ENCODE measurements at regions not wholly inside any gene's neighbourhood (a gene's known extent, or its start where the extent isn't known, plus 50 kb on each side); places are given as distances from the start of the nearest gene placed in this dataset.

DNA sequence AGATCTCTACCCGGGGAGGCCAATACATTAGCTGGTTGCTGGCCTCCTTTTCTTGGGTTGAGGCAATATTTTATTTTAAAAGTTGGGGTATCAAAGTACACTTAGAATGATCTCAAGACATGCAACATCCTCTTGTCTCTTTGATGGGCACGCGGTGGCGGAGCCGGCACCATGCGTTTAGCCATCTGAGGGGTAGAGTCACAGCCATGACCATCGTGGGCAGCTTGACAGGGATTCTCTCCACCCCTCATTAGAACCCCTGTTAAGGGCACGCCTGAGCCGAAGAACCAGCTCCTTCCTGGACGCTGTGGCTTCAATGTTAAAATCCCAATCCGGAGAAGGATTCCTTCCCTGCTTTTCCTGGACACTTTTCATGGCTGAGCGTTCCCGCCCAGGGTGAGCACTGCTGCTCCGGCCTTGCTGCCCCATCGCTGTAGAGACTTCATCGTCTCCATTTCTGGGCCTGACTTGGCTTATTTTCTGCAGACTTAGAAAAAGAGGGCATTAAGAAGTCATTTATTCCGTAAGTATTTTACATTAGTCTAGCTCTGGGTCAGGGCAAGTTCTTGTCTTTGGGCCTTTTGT is 142.7 kb upstream of the CDH4 start:
- no peaks in the 10 kb centered on the region for H3K27me3 ChIP-seq (ENCODE audit: low read length)
- no peak overlapping the region for H3K4me2 ChIP-seq (ENCODE audit: low read depth, low read length, poor library complexity, severe bottlenecking)
- no peaks in the 10 kb centered on the region for H3K4me1 ChIP-seq (ENCODE audit: low read length)
- no peaks in the 10 kb centered on the region for H3K9me3 ChIP-seq (ENCODE audit: low read length)
- H3K27ac ChIP-seq (ENCODE audit: low read length), result no peak overlapping the region
- no peaks in the 10 kb centered on the region for H3K9me2 ChIP-seq (replicated peaks; ENCODE audit: insufficient read depth, low read length)
- H3K79me2 ChIP-seq (ENCODE audit: low read length), result no peaks in the 10 kb centered on the region
- no peak overlapping the region for H3K9ac ChIP-seq (ENCODE audit: low read length)
- no peak overlapping the region for H3K4me3 ChIP-seq (ENCODE audit: low read length)
- no peak for DNase-seq
- H2AFZ ChIP-seq (ENCODE audit: low read length), result no peak overlapping the region
- H4K20me1 ChIP-seq (ENCODE audit: insufficient read depth, low read depth, low read length), result 0 out of 2 replicates have a peak, but pooled peaks cover 3% of the 10 kb centered on the region
- H3K36me3 ChIP-seq (ENCODE audit: insufficient read depth, low read length), result no peaks in the 10 kb centered on the region

DNA sequence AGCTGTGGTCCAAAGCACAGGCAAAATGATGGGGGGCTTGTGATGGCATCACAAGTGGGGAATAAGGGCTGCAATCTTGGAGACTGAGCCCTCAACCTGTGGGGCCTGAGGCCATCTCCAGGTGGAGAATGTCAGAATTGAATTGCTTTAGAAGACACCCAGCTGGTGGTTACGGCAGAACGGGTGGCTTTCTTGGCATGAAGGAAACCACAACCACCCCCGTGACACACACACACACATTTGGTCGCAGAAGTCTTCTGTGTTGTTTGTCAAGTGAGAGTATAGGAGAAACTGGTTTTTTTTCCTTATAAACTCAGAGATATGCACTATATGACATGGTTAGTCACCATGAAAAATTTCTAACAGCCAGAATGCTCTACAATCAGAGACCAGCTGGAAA is 139.5 kb upstream of the CDH4 start:
- Histone ChIP-seq H3K4me3 (ENCODE audit: low read length) (no peak overlapping the region), H2AFZ (ENCODE audit: low read length) (no peak overlapping the region), H3K4me2 (ENCODE audit: low read depth, low read length, poor library complexity, severe bottlenecking) (no peak overlapping the region), H3K36me3 (ENCODE audit: insufficient read depth, low read length) (no peaks in the 10 kb centered on the region), H3K27ac (ENCODE audit: low read length) (no peak overlapping the region), H3K9me2 (replicated peaks; ENCODE audit: insufficient read depth, low read length) (no peaks in the 10 kb centered on the region), H4K20me1 (ENCODE audit: insufficient read depth, low read depth, low read length) (0 out of 2 replicates have a peak, but pooled peaks cover 3% of the 10 kb centered on the region), H3K79me2 (ENCODE audit: low read length) (no peaks in the 10 kb centered on the region), H3K4me1 (ENCODE audit: low read length) (no peaks in the 10 kb centered on the region), H3K9ac (ENCODE audit: low read length) (no peak overlapping the region), H3K27me3 (ENCODE audit: low read length) (no peaks in the 10 kb centered on the region), H3K9me3 (ENCODE audit: low read length) (no peaks in the 10 kb centered on the region)
- no peak for DNase-seq

DNA sequence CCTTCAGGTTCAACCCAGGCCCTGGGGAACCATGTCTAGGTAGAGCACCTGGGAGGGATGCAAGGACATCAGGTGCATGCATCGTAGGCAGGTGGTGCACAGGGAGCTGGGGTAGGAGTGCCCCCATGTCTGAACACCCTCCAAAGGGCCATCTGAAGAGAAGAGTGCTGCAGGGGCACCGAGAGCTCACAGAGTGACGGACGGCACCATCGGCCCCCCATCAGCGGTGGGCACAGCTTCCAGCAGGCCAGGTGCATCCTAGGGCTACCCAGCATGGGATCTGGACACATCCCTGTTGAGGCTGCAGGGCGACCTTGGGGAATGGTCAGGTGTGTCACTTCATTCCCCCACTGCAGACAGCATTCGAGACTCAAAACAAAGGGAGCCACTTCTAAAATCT is 138.3 kb upstream of the CDH4 start:
- Histone ChIP-seq H3K9ac (ENCODE audit: low read length) (no peak overlapping the region), H3K27ac (ENCODE audit: low read length) (no peak overlapping the region), H3K36me3 (ENCODE audit: insufficient read depth, low read length) (no peaks in the 10 kb centered on the region), H4K20me1 (ENCODE audit: insufficient read depth, low read depth, low read length) (no peaks in the 10 kb centered on the region), H3K9me3 (ENCODE audit: low read length) (no peaks in the 10 kb centered on the region), H3K27me3 (ENCODE audit: low read length) (no peaks in the 10 kb centered on the region), H3K9me2 (replicated peaks; ENCODE audit: insufficient read depth, low read length) (no peaks in the 10 kb centered on the region), H2AFZ (ENCODE audit: low read length) (no peak overlapping the region), H3K4me2 (ENCODE audit: low read depth, low read length, poor library complexity, severe bottlenecking) (no peak overlapping the region), H3K79me2 (ENCODE audit: low read length) (no peaks in the 10 kb centered on the region), H3K4me1 (ENCODE audit: low read length) (no peaks in the 10 kb centered on the region), H3K4me3 (ENCODE audit: low read length) (no peak overlapping the region)
- DNase-seq, result no peak

DNA sequence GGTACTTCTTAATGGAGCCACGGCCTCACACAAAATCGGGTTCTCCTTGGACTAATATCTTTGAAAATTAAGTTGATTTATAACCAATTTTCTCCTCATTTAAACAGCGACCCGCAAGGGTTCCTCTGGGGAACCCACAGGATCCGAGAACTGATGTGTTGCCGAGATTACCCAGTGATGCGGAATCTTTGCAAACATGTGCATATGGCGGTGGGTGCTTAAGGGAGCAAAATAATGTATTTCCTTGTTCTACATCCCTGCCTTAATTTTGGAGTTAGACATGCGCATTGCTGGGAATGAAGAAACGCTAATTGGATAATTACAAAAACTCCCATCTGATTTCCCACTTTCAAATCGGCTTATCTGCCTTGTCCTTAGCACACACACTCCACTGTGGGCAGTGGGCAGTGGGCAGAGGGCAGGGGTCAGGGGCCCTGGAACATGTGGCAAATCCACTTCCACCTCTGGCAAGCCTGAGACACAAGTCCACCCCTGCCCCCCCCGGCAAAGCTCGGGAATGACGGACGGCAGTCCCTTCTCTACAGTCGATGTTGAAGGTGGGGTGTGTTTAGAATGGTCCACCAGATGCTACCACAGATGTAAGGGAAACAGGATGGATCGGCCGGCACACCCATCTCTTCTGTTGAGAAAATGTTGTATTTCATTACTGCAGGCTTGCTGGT is 137.4 kb upstream of the CDH4 start:
- DNase-seq, result no peak
- no peaks in the 10 kb centered on the region for H3K9me2 ChIP-seq (replicated peaks; ENCODE audit: insufficient read depth, low read length)
- no peak overlapping the region for H3K4me3 ChIP-seq (ENCODE audit: low read length)

DNA sequence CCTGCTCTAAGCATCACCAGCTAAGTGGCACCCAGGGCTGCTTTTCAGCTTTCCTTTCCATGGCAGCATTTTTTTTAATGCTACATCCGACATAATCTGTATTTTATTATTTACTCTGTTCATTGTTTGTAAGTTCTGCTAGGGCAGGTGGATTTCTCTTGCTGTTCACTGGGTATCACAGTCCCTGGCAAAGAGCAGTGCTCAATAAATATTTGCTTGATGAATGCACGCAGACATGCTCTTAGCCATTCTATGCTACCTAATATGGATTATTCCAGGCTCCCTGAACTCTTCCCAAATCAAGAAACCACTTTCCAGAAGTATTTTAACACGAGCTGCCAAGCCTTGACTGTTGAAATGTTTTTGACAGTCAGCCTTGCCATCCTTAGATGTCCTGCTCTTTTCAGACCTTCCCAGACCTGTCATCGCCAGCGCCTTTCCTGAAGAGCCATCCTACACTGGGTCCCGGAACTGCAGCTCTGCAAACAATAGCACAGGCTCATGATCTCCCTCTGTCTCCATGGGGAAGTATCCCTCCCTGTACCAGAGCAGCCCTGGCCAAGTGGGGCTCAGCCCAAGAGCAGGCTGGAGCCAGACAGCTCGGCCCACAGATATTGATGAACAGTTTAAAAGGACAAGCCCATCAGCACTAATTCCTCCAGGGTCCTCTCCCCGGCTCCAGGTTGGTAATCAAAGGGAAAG is 136.5 kb upstream of the CDH4 start:
- H3K9me2 ChIP-seq (replicated peaks; ENCODE audit: insufficient read depth, low read length), result no peaks in the 10 kb centered on the region
- H3K9ac ChIP-seq (ENCODE audit: low read length), result no peak overlapping the region
- H3K79me2 ChIP-seq (ENCODE audit: low read length), result no peaks in the 10 kb centered on the region
- no peaks in the 10 kb centered on the region for H3K9me3 ChIP-seq (ENCODE audit: low read length)
- no peak for DNase-seq
- no peaks in the 10 kb centered on the region for H3K4me1 ChIP-seq (ENCODE audit: low read length)
- H3K4me3 ChIP-seq (ENCODE audit: low read length), result no peak overlapping the region
- no peaks in the 10 kb centered on the region for H3K36me3 ChIP-seq (ENCODE audit: insufficient read depth, low read length)
- H3K4me2 ChIP-seq (ENCODE audit: low read depth, low read length, poor library complexity, severe bottlenecking), result no peak overlapping the region
- no peak overlapping the region for H3K27ac ChIP-seq (ENCODE audit: low read length)
- no peaks in the 10 kb centered on the region for H3K27me3 ChIP-seq (ENCODE audit: low read length)
- H4K20me1 ChIP-seq (ENCODE audit: insufficient read depth, low read depth, low read length), result no peaks in the 10 kb centered on the region
- H2AFZ ChIP-seq (ENCODE audit: low read length), result no peak overlapping the region

More for the DNA sequence above, 137.4 kb upstream of the CDH4 start:
- H3K27me3 ChIP-seq (ENCODE audit: low read length), result no peaks in the 10 kb centered on the region
- no peaks in the 10 kb centered on the region for H3K9me3 ChIP-seq (ENCODE audit: low read length)
- H3K4me2 ChIP-seq (ENCODE audit: low read depth, low read length, poor library complexity, severe bottlenecking), result no peak overlapping the region
- H3K79me2 ChIP-seq (ENCODE audit: low read length), result no peaks in the 10 kb centered on the region
- no peak overlapping the region for H3K9ac ChIP-seq (ENCODE audit: low read length)
- H4K20me1 ChIP-seq (ENCODE audit: insufficient read depth, low read depth, low read length), result no peaks in the 10 kb centered on the region
- no peaks in the 10 kb centered on the region for H3K36me3 ChIP-seq (ENCODE audit: insufficient read depth, low read length)
- H3K27ac ChIP-seq (ENCODE audit: low read length), result no peak overlapping the region
- no peak overlapping the region for H2AFZ ChIP-seq (ENCODE audit: low read length)
- no peaks in the 10 kb centered on the region for H3K4me1 ChIP-seq (ENCODE audit: low read length)

DNA sequence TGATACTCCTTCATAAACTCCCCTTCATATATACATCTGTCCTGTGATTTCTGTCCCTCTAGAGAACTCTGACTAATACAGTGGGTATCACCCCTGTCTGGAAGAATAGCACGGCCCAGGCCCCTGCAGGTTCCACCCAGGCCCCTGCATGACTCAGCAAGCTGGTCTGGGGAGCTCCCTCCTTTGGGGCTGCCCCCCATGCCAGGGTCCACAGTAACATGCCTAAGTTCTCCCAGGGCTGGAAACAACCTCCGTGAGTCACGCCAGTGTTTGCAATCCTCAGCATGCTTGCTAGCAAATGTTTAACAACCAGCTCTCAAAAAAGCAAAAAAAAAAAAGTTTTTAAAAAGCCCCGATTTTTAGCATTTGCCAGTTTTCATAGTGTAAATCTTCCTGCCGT is 134.3 kb upstream of the CDH4 start:
- Histone ChIP-seq H3K9me2 (replicated peaks; ENCODE audit: insufficient read depth, low read length) (no peaks in the 10 kb centered on the region), H3K36me3 (ENCODE audit: insufficient read depth, low read length) (no peaks in the 10 kb centered on the region), H3K27ac (ENCODE audit: low read length) (no peak overlapping the region), H3K4me1 (ENCODE audit: low read length) (no peaks in the 10 kb centered on the region), H3K79me2 (ENCODE audit: low read length) (no peaks in the 10 kb centered on the region), H4K20me1 (ENCODE audit: insufficient read depth, low read depth, low read length) (no peaks in the 10 kb centered on the region), H3K27me3 (ENCODE audit: low read length) (no peaks in the 10 kb centered on the region), H3K9ac (ENCODE audit: low read length) (no peak overlapping the region), H2AFZ (ENCODE audit: low read length) (no peak overlapping the region), H3K4me3 (ENCODE audit: low read length) (no peak overlapping the region), H3K9me3 (ENCODE audit: low read length) (no peaks in the 10 kb centered on the region), H3K4me2 (ENCODE audit: low read depth, low read length, poor library complexity, severe bottlenecking) (no peak overlapping the region)
- no peak for DNase-seq

DNA sequence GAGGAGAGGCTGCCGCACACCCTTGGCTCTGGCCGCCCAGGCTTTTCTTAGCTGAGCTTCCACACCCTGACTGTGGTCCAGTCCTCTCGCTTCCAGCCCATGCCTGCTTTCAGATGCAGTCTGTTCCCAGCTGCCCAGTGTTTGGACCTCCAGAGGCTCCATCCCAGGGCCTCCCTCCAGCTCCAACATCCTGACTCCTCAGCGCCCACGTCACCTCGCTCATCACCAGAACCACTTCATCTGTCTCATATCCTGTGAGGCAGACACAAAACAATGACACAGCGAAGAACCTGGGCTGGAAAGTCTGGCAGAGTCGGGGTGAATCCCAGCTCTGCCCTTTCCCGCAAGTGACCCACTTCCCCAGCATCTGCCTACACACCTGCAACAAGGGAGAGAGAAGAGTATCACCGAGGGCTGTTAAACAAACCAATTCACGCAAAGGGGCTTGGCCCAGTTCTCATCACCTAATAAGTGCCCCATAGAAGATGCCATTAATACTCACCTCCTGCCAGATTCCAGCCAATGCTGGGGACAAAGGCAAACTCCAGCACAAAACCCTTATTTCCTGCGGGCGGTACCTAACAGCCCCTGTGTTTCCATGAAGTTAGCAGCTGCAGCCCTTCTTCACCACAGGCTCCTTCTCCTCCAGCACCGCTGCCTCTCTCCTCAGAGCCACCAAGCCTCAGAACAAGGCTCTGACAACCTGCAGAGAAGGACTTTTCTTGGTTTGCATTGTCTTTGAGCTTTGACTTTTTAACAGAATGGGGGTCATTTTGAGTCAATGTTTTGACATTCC is 133.4 kb upstream of the CDH4 start:
- H2AFZ ChIP-seq (ENCODE audit: low read length), result no peak overlapping the region
- H3K79me2 ChIP-seq (ENCODE audit: low read length), result no peaks in the 10 kb centered on the region
- H3K9me3 ChIP-seq (ENCODE audit: low read length), result no peaks in the 10 kb centered on the region
- no peaks in the 10 kb centered on the region for H3K36me3 ChIP-seq (ENCODE audit: insufficient read depth, low read length)
- H4K20me1 ChIP-seq (ENCODE audit: insufficient read depth, low read depth, low read length), result no peaks in the 10 kb centered on the region
- H3K9me2 ChIP-seq (replicated peaks; ENCODE audit: insufficient read depth, low read length), result no peaks in the 10 kb centered on the region
- H3K9ac ChIP-seq (ENCODE audit: low read length), result no peak overlapping the region
- H3K4me2 ChIP-seq (ENCODE audit: low read depth, low read length, poor library complexity, severe bottlenecking), result no peak overlapping the region
- H3K27me3 ChIP-seq (ENCODE audit: low read length), result no peaks in the 10 kb centered on the region
- no peaks in the 10 kb centered on the region for H3K4me1 ChIP-seq (ENCODE audit: low read length)
- DNase-seq, result no peak
- H3K27ac ChIP-seq (ENCODE audit: low read length), result no peak overlapping the region
- H3K4me3 ChIP-seq (ENCODE audit: low read length), result no peak overlapping the region

DNA sequence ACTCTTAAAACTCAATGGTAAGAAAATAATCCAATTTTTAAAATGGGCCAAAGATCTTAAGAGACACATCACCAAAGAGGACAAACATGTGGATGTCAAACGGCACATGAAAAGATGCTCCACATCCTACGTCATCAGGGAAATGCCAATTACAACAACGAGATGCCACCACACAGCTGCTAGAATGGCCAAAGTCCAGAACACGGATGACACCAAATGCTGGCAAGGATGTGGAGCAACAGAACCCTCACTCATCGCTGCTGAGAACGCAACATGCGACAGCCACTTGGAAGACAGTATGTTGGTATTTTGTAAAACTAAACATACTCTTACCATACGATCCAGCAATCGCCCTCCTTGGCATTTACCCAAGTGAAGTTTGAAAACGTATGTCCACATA is 132.8 kb upstream of the CDH4 start:
- Histone ChIP-seq H3K79me2 (ENCODE audit: low read length) (no peaks in the 10 kb centered on the region), H3K4me2 (ENCODE audit: low read depth, low read length, poor library complexity, severe bottlenecking) (no peak overlapping the region), H3K36me3 (ENCODE audit: insufficient read depth, low read length) (no peaks in the 10 kb centered on the region), H3K9me3 (ENCODE audit: low read length) (no peaks in the 10 kb centered on the region), H3K4me1 (ENCODE audit: low read length) (no peaks in the 10 kb centered on the region), H2AFZ (ENCODE audit: low read length) (no peak overlapping the region), H3K27me3 (ENCODE audit: low read length) (no peaks in the 10 kb centered on the region), H3K27ac (ENCODE audit: low read length) (no peak overlapping the region), H3K9me2 (replicated peaks; ENCODE audit: insufficient read depth, low read length) (no peaks in the 10 kb centered on the region), H4K20me1 (ENCODE audit: insufficient read depth, low read depth, low read length) (no peaks in the 10 kb centered on the region), H3K4me3 (ENCODE audit: low read length) (no peak overlapping the region), H3K9ac (ENCODE audit: low read length) (no peak overlapping the region)
- DNase-seq, result no peak
